Panc1 (cell line): ENCODE measurements at regions not wholly inside any gene's neighbourhood (a gene's known extent, or its start where the extent isn't known, plus 50 kb on each side); places are given as distances from the start of the nearest gene placed in this dataset.

Source experiments
- CTCF ChIP-seq: fragments of 450-650 bp; IDR thresholded peaks from 2 replicates; pipeline ENCODE4 v1.5.1; 2017; ENCODE audit warnings: mild to moderate bottlenecking
- POLR2AphosphoS5 ChIP-seq: IDR thresholded peaks from 2 replicates; pipeline ENCODE4 v1.6.1; 2012; ENCODE audit warnings: mild to moderate bottlenecking, low read depth, low read length, moderate library complexity

DNA sequence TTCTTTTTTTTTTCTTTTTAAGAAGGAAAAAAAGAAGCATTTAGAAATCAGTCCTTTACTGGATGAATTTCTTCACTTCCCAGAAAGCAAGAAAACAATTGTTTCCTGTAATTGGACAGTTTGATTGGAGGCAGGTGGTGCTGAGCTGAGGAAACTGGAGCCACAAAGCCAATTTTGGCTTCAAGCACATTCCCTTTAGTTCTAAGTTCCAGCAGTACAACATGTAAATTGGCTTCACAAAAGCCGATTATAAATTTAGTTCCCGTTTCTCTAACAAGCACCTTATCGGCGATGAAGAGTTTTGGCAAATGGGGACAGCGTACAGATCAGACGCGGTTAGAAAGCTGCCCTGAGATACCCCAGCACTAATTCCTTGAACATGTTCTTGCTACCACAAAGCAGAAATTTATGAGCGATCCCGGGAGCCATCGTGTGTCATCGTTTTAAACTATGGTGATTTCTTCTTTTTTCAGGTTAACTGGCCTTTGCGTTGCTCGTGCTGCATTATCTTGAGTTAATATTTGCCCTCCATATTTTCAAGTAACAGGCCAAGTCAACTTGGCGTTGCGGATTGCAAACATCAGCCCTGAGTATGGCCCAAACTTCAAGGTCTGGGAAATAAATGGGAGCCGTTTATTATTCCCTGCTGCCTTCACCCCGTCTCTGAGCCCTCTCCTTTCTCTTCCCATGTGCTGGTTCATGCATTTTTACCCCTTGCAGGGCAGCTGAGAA, 190.4 kb upstream of the ID2 start:
- TF ChIP-seq CTCF (no peak), POLR2AphosphoS5 (no peak)
